NAMALWA (cell line): ENCODE measurements at regions not wholly inside any gene's neighbourhood (a gene's known extent, or its start where the extent isn't known, plus 50 kb on each side); places are given as distances from the start of the nearest gene placed in this dataset.
A peak's percentile ranks its signal among the peaks of the same experiment; 100 is the strongest.

Source experiments
- DNase-seq: peaks from one replicate; pipeline ENCODE4 v3.0.0-alpha.2; 2015; ENCODE audit warnings: low spot score

DNA sequence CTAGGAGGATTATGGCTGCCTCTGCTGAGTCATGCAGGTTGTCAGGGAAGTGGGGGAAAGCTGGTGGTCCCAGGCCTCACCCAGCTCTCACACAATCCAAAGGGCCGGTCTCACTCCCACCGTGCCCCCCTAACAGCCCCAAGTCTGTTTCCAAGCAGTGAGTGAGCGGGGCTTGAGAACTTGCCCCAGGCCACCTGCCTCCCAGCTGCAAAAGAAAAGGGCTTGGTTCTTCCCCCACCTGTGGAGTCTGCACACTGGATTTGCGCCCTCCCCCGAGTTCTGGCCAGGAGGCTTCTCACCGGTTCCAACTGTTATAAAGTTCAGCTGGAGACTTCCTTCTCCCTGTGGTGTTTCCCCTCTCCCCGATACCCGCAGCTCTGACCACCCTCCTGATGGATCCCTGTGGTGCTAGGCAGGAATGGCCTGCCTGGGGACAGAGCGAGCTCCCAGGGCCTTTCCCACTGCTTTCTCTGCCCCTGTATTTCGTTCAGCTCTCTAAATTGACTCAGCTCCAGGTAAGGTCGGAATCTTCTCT, 222.3 kb downstream of the BARHL2 start:
- DNase-seq, result no peak

GRCh38 chr1:90488451-90488850, 228.7 kb downstream of the BARHL2 start:
- no peak for DNase-seq

DNA sequence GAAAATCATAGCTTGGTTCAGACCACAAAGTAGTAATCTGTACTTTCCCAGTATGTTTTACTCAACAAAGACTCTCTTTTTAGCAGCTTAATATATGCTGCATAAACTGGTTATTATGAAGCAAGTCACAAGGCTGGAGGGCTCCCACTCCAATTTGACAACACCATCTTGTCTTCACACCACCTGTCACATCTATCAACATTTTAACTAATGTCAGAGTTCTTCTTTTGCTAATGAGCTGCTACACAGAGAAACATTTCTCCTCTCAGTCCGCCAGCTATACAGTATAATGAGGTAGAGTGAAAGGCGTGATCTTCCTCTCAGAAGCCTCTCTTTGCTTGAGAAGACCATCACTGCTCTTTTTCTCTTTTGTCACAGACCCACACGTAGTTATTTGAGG, 230.1 kb downstream of the BARHL2 start:
- DNase-seq, result no peak

- no peak for DNase-seq
These were observed 230.8 kb downstream of the BARHL2 start for GRCh38 chr1:90486134-90486824.

- DNase-seq, result no peak
These were observed 236.7 kb downstream of the BARHL2 start for GRCh38 chr1:90480271-90480835.

- no peak for DNase-seq
These were observed 240.1 kb downstream of the BARHL2 start for GRCh38 chr1:90476994-90477393.

DNA sequence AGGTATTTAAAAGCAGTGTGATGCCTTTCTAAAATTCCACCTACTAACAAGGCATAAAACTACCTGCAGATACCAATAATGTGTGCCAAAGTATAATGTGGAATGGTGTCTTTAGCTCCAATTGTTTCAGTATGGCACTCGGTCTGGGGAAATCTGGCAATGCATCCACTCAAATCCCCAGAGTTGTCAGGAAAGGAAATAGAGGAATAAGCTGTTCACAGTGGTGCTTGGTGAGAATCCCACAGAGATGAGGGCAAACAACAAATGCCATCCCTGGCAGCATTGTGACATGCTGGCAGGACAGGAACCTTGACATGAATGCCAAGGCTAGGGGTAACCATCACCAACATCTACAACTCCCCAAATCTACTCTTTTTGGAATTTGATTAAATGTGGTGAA, 240.7 kb downstream of the BARHL2 start:
- no peak for DNase-seq

GRCh38 chr1:90475631-90476030, 241.5 kb downstream of the BARHL2 start:
- DNase-seq, result peak; percentile 50

DNA sequence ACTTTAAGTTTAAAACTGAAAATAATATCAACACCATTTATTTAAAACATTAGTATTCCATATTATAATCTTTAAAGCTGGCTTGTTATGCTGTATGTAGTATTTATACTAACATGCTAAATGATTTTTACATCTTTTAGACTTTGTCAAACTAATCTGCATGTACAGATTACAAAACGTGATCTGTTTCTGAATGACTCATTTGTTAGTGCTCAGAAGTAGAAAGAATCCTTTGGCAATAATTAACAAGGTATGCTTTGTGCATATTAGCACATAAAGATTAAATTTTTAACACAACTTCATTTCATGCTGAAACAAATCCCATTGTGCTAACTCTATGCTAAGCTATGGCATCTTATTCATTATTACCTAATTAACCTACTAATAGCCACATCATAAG, 242.4 kb downstream of the BARHL2 start:
- no peak for DNase-seq

DNA sequence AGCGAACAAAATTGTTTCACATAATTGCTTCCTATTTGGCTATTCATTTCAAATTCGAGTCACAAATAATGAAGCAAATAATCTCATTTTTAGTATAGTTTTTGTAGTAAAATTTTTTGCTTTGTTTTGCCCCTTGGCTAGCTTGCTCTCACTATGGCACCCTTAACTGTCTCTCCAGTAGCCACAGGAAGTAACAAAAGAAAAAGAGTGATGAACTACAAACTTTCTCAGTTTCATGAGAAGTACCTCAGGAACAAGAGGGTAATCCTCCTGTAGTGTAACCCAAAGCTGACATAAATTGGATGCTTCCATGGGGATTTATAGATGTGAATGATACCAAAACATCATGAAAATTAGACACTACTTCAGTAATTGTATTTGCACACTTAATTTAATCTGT, 242.9 kb downstream of the BARHL2 start:
- DNase-seq, result no peak

- no peak for DNase-seq
These were observed 244.3 kb downstream of the BARHL2 start for GRCh38 chr1:90472775-90473174.

DNA sequence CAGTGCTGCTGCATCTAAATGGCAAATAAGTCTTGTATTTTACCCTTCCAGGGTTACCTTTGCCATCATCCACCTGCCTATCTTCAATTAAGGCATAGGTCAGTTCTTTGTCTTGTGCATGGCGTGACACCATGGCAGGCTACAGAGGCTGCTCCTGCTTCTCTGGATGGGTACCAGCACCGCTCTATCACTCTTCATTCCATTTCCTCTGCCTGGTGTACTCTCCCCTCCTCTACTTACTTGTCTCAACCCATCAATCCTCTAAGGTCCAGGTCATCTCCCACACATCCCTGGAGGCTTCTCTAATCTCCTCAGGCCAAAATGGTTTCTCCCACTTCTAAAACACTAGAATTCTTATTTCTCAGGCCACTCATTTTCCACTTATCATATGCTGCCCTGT, 257.5 kb downstream of the BARHL2 start:
- DNase-seq, result no peak

- DNase-seq, result no peak
These were observed 259.1 kb downstream of the BARHL2 start for GRCh38 chr1:90457985-90458384.

DNA sequence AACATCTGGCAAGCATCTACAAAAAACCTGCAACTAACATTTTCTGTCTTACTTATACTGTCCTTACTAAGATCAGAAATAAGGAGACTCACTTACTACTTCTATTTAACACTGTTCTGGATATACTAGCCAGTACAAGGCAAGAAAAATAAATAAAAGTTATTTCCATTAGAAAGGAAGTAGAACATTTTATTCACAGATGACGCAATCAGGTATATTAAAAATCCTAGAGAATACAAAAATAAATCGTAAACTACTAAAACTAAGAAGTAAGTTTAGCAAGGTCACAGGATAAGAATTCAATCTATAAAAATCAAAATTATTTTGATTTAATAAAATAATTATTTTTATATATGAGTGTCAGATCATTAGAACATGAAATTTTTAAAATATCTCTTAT, 264.6 kb downstream of the BARHL2 start:
- DNase-seq, result no peak

DNA sequence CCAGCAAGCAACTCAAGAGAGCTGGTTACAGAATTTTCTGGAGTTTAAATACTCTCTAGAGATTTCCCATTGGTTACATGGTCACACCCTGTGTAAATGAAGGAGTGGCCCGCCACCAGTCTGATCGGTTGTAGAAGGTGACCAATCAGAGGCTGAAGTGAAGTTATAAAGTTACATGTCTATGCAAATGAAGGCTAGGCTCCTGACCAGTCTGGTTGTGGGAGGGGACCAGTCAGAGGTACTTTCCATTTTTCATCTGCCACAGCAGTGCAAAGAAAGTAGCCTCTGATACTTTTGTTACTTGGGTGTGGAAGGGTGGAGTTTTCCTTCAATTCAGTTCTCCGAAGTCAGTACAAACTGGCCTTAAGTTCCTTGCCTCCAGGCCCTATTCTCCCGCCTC, 273.7 kb downstream of the BARHL2 start:
- no peak for DNase-seq

DNA sequence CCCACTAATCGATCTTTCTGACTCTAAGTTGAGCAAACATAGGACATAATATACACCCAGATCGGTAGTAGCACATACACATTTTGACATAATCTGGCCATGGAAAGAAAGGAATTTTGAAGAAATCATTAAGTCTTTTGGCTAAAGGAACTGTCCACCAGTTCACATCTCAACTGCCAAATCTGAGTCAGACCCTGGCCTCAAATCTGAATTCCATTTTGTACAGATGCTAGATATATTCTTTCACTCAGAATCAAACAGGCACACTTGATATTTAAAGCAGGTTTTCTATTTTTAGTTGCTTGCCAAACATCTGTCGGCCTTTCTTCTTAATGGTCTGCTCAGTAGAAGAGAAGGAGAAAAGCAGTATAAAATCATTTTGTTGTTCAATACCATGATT, 281.8 kb downstream of the BARHL2 start:
- no peak for DNase-seq

DNA sequence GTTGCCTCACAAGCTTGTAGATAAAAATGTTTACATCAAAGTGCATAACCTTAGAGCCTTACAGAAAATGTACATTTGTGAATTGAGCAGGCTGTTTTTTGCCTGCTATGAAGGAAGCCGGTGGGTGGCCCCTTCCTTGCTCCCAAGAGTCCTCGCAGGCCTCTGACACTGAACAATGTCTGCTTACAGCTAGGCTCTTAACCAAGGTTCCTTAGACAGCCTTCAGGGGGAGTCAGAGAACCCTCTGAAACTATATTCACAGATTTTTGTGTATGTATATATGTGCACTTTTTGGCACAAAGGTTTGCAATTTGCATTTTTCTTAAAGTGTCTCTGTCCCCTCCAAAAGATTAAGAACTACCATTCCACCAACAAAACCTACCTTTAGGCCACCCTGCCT, 282.6 kb downstream of the BARHL2 start:
- peak; percentile 40 for DNase-seq

DNA sequence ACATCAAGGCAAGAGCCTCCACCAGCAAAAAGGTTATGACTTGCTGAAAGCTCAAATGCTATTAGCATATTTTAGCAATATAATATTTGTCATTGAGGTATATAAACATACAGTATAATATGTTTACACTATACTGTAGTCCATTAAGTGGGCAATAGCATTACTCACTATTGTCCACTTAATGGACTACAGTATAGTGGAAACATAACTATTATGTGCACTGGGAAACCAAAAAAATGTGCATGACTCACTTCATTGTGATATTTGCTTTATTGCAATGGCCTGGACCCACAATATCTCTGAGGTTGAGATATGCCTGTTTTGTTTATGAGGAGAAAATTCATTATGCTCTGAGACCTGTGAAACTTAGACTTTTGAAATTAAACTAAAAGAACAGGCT, 300.0 kb downstream of the BARHL2 start:
- DNase-seq, result no peak

- no peak for DNase-seq
These were observed 302.9 kb downstream of the BARHL2 start for GRCh38 chr1:90414201-90414600.

DNA sequence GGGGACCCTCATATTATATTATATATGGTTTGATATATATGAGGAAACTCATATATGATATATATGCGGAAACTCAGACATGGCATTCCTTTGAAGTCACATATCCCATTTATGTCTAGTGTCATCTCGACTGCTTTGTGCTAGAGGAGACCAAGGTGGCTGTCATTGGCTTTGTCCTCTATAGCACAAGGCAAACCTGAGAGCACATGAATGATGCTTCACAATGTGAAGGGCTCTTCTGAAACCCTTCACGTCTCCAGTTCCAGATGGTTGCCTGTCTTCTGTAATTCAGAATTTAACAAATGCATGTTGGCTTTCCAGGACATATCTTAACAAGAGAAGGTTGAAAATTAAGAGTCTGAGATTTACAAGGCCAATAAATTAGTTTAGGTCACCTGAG, 303.6 kb downstream of the BARHL2 start:
- no peak for DNase-seq

DNA sequence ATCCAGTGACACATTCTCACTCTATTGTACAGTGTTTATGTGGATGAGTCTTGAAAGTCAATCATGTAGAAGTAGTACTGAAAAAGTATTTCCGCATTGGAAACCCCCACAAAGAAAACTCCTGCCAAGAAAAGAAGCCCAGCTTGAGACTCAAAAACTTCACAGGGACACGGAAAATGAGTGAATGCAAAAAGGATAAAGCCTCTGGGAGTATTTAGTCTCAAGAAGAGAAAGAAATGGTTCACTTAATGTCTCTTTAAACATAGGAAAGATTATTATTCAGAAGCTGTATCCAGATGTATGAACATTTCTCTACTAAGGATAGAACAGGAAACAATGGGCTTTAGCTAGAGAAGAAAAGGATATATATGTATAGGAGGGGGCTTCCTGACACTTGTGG, 304.5 kb downstream of the BARHL2 start:
- DNase-seq, result no peak

GRCh38 chr1:90411185-90411584, 305.9 kb downstream of the BARHL2 start:
- DNase-seq, result no peak

- DNase-seq, result no peak
These were observed 309.4 kb downstream of the BARHL2 start for GRCh38 chr1:90407737-90408136.

GRCh38 chr1:90405726-90406125, 311.4 kb downstream of the BARHL2 start:
- no peak for DNase-seq
